ENCODE measurements at regions not wholly inside any gene's neighbourhood (a gene's known extent, or its start where the extent isn't known, plus 50 kb on each side); places are given as distances from the start of the nearest gene placed in this dataset.
"Not testable (repeated sequence)": the region's sequence is repeated elsewhere in the genome, so short reads cannot be mapped to it uniquely, and the experiment has no call there.

DNA sequence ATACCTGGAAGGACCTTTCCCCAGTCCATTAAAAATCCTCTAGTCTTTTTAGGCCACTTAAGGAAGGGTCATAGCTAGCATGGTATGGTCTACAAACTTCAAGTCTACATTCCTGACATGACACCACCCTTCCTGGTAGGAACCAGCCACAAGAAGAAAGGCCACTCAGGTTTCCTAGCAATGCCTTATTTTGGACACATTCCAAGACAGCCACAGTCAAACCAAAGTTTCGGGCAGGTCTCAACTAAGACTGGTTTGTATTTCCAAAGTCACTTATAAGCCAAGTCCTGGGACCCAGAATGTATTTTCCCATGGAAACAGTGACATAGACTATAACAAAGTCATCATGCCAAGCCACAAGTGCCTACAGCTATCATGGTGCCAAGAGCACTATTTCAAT, 50.6 kb upstream of the SLC44A3 start:
- no peak for DNase-seq

DNA sequence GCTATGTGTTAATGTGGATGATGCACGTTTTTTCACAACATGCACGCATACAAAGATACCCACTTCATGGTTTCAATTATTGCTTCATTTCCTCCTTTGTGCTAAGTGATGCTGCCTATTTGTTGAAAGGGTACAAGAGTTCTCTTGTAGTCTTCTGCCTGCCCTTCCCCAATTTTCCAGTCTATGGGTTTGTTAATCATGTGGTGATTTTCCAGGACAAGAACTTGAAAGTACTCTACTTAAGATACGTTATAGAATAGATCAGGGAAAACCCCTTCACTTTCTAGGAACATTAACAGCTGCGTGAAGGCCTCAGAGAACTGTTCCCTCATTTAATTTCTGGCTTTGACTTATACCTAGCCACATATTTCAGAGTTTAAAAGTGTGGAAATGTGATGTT, 52.1 kb upstream of the SLC44A3 start:
- DNase-seq = no peak

DNA sequence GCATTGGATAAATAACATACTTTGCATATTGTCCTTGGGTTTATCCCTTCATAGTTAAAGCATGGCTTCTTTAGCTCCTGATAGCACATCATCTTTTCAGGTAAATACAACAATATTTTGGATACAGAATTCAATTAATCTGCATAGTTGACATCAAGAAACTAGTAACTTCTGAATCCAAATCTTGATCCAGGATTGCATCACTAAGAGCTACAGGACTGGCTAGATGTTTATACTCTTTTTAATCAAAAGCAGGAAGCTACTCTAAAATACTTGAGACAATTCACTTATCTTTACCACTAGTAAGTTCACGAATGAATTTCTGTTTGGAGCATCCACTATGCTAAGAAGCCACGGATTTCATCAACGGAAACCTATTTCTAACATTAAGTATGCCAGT, 54.2 kb upstream of the SLC44A3 start:
- DNase-seq = no peak

DNA sequence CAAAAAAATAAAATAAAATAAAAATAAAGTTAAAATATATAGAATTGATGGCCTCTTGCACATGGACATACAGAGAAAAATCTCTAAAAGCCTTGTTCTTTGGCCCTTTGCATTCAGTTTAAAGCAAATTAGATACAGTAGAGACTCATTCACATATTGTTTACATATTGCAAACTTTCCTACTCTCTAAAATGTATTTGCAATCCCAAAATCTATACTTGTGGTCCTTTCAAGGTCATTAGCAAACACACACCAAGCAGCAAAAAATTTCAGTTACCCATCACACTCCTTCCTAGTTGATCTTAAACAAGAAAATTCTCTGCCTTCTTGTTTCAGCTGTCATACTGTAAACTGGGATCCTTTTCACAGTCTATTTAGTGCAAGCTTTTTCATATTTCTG, 61.0 kb upstream of the SLC44A3 start:
- no peak for DNase-seq

DNA sequence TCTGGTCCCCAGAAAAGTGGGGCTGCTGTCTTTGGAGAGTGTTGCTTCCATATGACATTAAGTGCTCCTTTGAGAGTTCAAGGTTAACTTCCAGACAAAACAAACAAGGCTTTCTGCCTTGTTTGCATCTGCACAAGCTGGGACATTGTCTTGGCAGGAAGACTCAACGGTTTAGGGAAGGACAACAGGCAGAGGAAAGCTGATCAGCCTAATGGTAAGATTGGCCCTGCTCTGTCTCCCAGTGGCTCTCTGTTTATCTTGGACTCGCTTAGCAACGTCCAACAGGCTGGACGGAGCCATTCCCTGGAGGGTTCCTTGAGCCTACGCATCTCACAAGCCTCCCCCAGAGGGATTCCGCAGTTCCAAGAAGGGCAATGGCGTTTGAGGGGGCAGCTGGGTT, 62.2 kb upstream of the SLC44A3 start:
- no peak for DNase-seq

DNA sequence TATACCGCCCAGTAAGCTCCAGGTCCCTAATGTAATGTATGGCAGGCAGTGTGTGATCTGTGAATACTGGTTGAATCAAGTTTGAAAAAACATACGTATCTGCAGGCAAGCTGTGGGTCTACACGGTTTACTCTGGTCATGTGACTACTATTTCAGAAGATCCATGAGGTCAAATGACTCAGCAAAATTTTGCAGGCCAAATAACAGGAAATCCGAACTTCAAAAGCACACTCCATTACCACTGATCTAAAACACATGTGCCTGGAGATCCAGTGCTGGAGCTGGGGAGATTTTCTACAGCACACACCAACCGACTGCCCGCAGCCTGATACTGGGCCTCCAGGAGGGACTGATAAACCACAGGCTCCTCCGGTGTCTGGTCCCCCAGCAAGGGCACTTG, 64.5 kb upstream of the SLC44A3 start:
- DNase-seq = peak; percentile 67 to 77

DNA sequence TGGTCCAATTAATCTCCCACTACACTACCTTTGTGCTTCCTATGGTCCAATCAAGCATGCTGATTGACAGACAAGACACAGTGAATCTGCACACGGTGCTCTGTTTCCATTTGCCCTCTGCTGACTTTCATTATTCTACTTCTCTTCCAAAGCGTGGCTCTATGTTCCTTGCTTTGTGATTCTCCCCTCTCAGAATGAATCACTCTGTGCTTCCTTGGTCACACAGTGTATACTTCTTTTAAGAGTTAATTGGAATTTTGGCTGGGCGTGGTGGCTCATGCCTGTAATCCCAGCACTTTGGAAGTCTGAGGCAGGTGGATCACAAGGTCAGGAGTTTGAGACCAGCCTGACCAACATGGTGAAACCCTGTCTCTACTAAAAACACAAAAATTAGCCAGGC, 65.1 kb upstream of the SLC44A3 start:
- not testable (repeated sequence) for DNase-seq

DNA sequence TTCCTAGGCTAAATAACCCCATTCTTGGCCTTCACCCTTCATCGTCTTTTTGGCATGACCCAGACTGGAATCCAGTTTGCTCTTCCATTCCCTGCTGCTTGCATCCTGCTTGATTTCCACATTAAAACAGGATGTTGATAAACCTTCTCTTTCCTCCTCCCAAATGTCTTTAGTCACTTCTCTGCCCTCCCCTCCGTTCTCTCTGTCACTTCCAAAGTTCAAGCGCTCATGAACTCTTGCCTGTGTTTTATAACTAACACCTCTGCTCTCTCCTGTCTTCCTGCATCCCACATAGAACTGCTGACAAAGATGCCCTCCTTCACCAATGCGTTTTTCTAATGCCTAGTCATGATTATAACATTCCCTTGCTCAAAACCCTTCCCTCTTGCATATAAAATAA, 65.6 kb upstream of the SLC44A3 start:
- DNase-seq = no peak

DNA sequence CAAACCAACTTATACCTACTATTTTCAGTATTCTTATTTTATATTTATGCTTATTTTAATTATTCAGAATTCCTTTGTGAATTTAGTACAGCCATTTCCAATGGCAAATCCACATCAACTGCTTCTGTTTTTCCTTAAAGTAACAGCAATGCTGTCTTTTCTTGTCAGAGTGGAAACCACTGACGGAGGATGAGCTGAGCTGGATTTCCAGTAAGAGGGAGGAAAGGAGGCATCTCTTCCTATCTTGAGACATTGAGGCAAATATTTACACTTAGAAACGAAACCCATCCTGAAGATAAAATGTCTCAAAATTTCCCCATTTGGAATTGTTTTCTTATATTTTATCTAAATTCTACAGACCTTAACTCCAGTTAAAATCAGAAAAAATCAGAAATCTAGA, 66.1 kb upstream of the SLC44A3 start:
- no peak for DNase-seq

DNA sequence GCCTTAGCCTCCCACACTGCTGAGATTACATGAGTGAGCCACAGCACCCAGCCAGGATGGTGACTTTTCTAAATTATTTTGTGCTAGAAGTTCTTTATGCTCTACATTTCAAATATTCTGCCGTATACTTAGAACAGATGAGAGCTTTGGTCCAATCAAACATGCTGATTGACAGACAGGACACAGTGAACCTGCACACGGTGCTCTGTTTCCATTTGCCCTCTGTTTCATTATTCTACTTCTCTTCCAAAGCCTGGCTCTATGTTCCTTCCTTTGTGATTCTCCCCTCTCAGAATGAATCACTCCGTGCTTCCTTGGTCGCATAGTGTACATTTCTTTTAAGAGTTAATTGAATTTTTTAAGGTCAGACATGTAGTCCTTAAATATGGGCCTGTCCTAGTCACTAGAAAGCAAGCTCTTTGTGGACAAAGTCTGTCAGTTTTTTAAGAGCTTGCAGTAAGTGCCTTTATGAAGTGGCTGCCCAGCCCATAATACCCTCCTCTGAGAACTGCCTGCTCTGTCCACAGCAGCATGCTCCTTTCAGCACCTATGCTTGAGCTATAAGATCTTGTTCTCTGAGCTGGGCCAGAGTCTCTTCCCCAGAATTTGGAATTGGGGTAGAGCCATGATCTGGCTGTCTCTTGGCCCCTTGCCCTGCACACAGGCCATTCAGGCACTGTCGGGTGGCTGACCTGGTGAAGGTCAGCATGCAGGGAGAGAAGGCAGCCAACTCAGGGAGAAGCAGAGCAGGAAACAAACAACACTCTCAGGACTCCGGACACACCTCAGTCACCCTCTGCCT, 66.8 kb upstream of the SLC44A3 start:
- no peak for DNase-seq

DNA sequence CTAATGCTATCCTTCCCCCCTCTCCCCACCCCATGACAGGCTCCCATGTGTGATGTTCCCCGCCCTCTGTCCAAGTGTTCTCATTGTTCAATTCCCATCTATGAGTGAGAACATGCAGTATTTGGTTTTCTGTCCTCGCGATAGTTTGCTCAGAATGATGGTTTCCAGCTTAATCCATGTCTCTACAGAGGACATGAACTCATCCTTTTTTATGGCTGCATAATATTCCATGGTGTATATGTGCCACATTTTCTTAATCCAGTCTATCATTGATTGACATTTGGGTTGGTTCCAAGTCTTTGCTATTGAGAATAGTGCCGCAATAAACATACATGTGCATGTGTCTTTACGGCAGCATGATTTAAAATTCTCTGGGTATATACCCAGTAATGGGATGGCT, 68.7 kb upstream of the SLC44A3 start:
- DNase-seq = not testable (repeated sequence)

DNA sequence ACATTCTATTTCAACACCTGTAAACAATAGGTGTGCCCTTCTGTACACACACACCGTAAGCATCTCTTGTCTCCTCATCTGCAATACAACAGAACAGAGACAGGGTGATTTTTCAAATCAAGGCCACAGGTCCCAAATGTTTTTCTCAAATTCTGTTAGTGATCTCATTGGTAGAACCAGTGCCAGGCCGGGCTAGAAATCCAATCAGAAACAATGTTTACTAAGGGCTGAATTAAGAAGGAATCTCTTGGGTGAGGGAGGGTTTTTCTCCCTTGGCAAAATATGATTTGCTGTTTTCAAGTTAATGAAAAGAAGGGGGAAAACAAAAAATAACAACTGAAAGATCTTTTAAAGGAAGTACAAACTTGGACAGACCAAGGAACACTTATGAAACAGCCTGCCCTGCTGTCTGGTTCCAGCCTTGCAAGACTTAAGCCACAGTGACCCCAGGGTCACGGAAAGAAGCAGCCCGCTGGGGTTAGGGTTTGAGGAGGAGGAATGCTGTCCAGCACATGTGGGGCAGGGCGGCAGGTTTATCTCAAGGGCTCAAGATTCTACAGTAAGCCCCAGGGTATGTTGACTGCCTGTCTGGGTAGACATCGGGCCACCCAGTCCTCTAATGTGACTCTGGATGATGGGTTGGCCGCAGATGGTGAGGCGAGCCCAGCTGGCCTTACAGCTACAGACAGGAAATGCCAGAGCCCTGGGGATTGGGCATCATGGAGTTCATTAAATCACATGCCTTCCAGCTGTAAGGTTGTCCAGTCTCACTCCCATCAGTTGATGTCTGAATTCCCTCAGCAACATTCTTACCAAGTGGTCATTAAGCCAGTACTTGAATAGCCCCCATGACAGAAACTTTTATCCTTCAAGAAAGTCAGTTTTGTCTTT, 73.3 kb upstream of the SLC44A3 start:
- no peak for DNase-seq

DNA sequence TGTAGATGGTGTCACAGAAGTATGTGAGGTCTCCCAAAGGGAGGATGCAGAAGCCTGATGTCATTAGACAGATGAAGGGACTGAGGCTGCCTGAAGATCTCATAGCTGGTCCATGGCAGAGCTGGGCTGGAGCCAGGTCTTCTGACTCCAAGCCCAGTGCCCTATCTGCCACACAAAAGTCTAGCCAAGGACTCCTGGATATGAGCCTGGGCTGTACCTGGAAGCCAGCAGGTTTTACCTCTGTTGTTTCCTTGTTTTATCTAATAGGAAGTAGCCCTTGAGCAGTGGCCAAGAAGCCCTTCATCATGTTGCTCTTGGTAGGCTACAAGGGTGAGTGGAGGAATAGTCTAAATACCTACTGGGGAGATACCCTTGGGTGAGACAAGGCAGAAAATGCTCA, 74.4 kb upstream of the SLC44A3 start:
- DNase-seq = no peak

DNA sequence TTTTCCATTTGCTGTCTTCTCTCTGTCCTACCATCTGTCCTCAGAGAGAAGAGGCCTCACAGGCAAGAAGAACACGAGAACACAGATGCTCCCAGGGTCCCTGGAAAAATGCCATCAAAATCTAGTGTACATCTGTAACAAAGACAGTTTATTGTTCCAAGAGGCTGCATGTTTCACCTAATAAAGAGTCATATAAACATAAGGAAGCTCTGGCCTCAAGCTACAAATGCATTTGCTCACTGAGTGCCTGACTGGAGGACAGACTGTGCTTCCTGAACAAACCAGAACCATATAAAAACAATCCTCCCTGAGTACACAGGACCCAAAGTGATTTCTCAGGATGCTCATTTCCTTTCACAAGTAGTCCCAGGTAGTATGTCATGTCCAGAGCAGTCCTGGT, 76.3 kb upstream of the SLC44A3 start:
- DNase-seq = no peak

DNA sequence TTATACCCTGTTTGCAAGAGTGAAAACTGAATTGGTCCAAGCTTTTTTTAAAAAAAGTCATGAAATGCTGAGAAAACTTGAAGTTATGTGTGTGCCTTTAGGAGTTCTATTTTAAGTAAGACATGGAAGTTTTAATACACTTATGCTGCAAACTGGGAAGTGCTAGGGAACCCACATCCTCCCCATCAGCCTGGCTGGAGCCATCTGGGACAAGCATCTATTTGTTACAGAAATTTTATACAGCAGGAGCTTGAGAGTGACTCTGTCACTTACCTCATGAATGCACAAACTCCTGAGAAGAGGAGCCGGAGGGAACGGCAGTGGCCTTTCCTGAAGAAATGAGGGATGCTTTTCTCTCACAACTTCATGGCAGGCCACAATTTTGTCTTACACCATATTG, 78.2 kb upstream of the SLC44A3 start:
- no peak for DNase-seq

DNA sequence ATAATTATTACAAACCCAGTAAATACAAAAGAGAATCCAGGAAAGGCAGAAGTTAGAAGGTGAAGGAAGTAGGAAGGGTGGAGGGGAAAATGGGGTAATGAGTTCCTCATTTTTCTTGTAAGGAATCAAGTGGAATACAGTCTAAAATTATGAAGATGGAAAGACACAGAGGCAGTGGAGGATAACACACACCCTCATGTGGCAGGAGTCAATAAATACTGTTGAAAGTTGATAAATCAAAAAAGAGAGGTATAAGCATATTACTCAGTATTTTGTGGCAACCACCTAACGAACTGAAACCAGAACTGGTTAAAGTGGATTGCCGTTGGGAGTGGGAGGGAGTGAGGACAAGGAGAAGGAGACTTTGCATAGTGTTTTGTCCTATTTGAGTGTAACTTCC, 78.6 kb upstream of the SLC44A3 start:
- DNase-seq = peak; percentile 45 to 50

DNA sequence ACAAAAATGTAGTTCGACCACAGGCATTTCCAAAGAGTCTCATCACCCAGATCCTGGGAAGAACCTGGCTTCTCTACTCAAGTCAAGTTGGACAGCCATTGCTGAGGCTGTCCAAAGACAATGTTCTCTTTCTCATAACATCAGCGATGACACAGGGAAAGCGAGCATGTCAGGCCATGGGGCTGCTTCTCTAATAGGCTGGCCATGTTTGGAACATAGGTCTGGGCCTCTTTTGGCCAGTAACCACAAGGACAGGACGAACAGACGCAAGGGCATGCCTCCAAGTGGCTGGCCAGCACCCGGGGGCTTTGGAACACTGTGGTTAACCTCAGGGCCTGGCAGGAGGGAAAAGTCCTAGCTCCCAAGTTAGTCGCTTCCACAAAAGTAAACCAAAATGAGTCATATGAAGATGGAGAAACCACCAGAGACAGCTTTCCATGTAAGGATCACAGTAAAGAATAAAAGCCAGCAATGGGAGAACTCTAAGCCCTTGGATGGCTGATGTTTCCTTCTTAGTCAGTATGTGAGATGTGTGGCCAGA, 80.6 kb upstream of the SLC44A3 start:
- DNase-seq = no peak

DNA sequence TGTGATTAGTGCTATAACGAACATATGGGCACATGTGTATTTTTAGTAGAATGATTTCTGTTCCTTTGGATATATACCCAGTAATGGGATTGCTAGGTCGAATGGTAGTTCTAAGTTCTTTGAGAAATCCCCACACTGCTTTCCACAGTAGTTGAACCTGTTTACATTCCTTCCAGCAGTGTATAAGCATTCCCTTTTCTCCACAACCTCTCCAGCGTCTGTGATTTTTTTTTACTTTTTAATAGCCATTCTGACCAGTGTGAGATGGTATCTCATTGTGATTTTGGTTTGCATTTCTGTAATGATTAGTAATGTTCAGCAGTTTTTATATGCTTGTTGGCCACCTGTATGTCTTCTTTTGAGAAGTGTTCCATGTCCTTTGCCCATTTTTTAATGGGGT, 81.8 kb upstream of the SLC44A3 start:
- DNase-seq = no peak

DNA sequence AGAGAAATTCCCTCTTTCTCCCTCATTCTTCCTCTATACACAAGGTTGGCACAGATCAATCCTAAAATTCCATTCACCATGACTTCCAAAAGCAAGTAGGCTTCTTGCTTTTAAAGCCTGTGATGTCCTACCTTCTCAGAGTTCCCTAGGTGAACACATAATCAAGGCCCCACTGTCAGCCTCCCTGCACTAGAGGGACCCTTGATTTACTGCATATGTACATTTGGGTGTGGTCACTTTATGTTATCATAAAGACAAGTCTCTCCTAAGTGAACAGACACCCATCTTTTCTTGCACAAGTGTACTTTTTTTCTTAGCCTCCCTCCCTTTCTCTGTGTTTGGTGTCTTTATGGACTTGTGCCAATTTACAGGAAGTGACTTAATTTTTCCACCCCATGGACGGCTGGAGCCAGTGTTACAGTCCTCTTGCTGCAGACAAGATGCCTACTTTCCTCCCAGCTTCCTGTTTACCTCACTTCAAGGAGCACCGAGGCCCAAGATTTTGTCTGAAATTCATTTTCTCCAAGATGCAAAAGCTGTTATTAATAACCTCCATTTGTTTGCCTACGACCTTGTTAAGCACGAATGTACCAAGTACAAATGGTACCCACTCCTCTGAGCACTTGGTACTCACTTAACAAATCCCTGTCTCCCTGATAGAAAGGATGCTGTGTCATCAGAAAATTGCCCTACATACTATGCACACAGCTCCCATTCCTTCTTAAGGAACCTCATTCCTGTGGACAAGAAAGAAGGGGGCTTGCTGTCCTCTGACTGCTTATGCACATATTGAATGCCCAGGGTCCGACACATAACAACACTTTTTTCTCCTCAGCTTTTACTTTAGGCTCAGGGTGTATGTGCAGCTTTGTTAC, 82.8 kb upstream of the SLC44A3 start:
- DNase-seq = peak; percentile 19 to 20

DNA sequence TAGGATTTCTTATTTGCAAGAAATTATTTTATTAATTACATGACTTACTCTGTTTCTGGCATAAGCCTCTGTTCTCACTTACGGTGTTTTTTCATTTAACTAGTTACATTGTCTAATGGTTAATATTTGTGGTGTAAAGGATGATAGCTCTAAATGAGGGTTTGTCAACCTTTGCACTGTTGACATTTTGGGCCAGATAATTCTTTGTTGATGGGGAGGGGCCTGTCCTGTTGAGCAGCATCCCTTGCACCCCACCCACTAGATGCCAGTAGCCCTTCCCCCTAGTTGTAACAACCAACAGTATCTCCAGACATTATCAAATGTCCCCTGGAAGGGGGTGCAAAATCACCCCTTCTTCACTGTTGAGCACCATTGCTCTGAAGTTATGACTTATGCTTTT, 83.6 kb upstream of the SLC44A3 start:
- DNase-seq = no peak

DNA sequence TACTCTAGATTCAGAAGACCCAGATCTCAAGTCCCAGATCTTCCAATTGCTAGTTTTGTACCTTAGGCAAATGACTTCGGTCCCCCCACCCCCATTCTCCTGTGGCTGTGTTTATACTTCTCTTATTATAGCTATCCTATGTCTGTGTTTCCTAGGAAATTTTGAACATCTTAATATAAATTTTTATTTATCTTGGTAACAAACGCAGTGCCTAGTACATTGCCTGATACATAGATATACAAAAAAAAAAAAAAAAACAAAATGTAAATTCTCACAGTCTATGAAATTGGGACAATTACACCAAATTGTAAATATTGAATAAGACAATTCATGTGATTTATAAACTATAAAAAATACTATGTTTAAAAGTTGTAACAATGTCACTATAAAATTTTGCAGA, 84.1 kb upstream of the SLC44A3 start:
- no peak for DNase-seq

DNA sequence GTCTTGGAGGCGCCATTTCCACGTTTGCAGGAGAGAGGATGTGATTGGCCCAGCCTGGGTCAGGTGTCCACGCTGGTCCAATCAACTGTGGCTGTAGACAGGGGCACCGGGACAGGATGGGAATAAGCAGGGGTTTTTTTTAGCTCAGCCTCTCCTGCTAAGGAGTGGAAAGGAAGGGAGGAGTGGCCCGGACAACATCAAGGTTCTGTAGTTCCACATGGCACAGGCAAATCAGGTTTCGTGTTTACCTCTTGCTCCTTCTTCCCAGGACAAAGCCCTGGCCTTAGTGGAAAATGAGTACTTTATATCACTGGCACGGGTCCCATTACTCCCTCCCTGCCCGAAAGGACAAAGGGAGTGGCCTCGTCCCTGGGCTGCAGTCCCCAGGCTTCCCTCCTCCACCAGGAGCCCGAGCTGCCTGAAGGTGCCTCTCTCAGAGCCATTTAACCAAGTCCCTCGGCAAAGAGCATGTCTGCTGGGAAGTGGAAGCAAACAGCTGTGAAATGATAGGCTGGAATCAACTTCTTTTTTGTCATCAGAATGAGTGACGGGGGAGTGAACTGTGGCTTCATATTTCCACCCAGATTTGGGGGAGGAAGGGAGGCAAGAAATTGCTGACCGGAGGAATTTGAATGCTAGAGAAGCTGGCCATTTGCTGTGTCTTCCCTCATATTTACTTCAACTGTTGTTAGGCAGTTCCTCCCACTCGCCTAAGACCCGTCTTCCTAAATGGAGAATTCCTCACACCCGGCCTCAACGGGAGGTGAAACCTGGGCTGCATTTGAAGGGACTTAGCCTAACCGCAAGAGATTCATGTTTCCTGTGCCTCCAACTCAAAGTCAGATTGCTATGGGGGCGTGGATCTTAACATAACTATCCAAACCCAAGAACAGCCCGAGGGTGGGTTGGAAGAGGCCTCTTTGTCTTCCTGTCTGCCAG, 84.9 kb upstream of the SLC44A3 start:
- peak; percentile 99 for DNase-seq

All from Kasumi-1 (cell line).